CD4-positive, alpha-beta T cell treated with Interleukin-21 for 1 hour (primary cell): ENCODE measurements at regions not wholly inside any gene's neighbourhood (a gene's known extent, or its start where the extent isn't known, plus 50 kb on each side); places are given as distances from the start of the nearest gene placed in this dataset.
"Not testable (repeated sequence)": the region's sequence is repeated elsewhere in the genome, so short reads cannot be mapped to it uniquely, and the experiment has no call there.

Experiments used
- DNase-seq: peaks from one replicate; pipeline ENCODE4 v3.0.0-alpha.2; 2020

- DNase-seq = not testable (repeated sequence)
These were observed 210.2 kb upstream of the NRG3 start for GRCh38 chr10:81664800-81665199.

DNA sequence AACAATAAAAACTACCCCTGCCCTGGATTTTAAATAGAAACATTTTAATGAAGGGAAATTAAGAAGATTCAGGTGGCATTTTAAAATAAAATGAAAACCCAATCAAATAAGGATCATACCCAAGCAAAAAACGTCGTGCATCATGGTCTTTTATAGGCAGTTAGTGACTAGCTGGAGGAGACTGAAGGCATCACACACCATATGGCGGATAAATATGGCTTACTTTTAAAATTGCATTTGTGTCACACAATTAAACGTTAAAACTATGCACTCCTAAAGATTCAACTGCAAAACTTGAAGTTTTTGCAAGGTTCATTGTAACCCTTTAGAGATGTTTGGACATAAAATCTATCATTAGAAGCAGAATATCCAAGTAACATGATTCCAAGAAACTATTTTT, 200.1 kb upstream of the NRG3 start:
- DNase-seq = no peak

GRCh38 chr10:81679291-81679690, 195.7 kb upstream of the NRG3 start:
- DNase-seq = no peak

DNA sequence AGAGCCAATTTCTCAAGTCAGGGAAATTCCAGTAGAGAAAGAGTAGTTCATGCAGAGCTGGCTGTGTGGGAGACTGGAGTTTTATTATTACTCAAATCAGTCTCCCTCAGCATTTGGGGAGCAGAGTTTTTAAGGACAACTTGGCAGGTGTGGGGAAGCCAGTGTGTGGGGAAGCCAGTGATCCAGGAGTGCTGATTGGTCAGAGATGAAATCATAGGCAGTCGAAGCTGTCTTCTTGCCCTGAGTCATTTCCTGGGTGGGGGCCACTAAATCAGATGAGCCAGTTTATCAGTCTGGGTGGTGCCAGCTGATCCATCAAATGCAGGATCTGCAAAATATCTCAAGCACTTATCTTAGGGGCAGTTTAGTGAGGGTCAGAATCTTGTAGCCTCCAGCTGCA, 194.6 kb upstream of the NRG3 start:
- DNase-seq = no peak

DNA sequence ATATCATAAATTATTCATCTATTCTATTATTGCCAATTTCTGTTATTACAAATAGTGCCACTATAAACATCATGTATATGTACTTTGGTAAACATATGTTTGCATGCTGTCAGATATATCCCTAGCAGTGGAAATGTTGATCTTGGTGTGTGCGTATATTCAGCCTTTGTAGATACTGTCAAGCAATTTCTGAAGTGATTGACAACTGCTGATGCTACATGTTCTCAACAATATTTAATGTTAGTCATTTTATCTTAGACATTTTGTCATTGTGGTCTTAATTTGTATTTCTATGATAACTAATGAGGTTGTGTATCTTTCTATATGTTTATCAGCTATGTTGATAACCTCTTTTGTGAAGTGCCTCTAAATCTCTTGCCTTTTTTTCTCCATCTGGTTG, 186.5 kb upstream of the NRG3 start:
- DNase-seq = no peak

- no peak for DNase-seq
These were observed 178.2 kb upstream of the NRG3 start for GRCh38 chr10:81696609-81697388.

DNA sequence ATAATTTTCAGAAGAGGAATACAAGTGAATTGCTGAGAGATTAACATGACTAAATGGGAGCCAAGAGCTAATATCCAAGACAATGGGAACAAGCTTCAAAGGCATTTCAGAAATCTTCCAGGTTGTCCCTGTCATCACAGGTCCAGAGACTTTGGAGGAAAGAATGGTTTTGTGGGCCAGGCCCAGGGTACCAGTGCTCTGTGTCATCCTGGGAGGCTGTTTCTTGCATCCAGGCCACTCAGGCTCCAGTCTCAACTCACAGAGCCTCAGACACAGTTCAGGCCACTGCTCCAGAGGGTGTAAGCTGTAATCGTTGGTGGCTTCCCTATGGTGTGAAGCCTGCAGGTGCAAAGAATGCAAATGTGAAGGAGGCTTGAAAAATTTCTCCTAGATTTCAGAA, 170.4 kb upstream of the NRG3 start:
- DNase-seq = no peak

DNA sequence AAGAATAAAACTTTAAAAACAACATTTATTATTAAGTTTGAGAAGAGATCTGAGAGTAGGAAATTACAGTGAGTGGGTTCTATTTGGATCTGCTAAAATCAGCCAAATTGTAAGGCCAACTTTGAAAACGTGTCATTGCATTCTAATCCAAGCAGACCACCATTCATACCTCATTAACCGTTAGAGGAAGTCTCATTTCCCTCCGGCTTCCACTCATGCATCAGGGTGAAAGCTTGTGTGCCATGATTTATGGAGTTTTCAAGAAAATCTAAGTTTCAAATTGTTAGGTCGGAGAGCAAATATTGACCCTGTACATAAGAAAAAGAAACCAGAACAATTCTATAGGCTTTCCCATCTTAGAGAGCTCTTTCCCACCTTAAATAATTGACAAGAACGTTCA, 166.6 kb upstream of the NRG3 start:
- no peak for DNase-seq

DNA sequence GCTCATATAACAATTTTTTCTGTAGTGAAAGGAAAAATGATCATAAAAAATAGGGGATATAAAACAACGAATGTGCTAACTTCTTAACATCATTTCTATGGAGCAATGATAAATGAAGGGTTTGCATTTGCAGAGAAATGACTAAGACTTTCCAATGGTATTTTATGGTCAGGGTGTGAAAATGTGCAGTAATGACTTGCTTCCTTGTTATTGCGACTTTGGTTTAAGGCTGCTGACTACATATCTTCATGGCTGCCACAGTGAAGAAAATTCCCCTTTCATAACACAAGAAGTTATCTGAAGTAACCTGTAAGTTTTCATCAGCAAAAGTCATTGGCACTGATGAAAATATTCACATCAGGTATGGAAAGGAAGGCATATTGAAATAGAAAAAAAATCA, 166.1 kb upstream of the NRG3 start:
- DNase-seq = no peak

- no peak for DNase-seq
These were observed 152.6 kb upstream of the NRG3 start for GRCh38 chr10:81722399-81722798.

GRCh38 chr10:81724431-81724830, 150.6 kb upstream of the NRG3 start:
- no peak for DNase-seq

DNA sequence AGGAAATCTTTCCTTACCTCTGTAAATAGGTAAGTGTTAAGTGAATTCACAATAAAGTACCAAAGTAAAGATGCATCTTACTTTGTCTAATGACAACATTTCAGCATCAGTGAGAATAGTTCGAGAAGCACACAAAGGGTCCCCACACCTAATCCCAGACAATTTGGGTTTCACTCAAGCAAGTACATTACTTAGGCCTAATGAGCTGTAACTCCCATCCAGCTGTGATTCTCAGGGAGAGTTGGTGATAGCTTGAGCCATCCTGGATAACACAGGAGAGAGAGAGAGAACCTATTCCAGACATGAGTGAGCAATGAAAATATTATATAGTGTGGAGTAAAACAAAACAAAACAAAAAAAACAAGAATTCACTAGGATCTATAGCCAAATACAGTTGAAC, 149.1 kb upstream of the NRG3 start:
- DNase-seq = no peak

DNA sequence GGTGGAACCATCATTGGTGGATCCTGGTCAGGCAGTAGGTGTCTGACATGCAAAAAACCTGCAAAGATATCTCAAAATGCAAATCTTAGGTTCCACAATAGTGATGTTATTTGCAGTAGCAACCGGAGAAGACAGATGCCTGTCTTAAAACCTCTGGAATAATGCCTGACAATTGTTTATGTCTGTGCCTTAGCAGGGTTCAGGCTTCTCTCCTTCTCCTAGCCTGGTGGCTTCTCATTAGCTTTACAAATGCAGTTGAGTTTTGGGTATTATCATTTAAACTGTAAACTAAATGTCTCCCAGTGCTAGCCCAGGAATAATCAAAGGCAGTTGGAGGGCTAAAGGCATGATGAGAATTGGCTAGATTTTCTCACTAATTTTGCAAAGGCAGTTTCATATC, 146.3 kb upstream of the NRG3 start:
- no peak for DNase-seq

GRCh38 chr10:81730891-81731290, 144.1 kb upstream of the NRG3 start:
- no peak for DNase-seq

- DNase-seq = no peak
These were observed 141.5 kb upstream of the NRG3 start for GRCh38 chr10:81733542-81733941.

DNA sequence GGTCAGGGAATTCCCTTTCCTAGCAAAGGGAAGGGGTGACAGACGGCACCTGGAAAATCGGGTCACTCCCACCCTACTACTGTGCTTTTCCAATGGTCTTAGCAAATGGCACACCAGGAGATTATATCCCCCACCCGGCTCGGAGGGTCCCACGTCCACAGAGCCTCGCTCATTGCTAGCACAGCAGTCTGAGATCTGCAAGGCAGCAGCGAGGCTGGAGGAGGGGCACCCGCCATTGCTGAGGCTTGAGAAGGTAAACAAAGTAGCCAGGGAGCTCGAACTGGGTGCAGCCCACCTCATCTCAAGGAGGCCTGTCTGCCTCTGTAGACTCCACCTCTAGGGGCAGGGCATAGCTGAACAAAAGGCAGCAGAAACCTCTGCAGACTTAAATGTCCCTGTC, 139.8 kb upstream of the NRG3 start:
- not testable (repeated sequence) for DNase-seq

DNA sequence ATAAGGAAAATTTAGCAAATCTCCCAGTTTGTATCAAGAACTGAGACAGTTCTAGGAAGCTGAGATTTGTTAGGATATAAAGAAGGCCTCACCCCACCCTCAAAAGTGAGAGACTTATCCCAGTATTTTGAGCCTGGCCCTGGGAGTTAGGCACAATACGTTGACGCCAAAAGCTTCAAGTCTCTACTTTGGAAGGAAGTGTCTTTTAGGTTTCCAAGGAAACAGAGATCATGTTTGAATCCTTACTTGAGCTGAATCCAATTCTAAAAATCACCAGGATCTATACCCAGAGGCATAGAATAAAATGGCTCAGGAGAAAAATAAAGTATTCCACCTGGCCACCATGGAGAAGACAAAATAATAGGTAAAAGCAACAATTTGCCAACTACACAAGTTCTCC, 115.9 kb upstream of the NRG3 start:
- no peak for DNase-seq

- no peak for DNase-seq
These were observed 90.8 kb upstream of the NRG3 start for GRCh38 chr10:81784111-81784597.

DNA sequence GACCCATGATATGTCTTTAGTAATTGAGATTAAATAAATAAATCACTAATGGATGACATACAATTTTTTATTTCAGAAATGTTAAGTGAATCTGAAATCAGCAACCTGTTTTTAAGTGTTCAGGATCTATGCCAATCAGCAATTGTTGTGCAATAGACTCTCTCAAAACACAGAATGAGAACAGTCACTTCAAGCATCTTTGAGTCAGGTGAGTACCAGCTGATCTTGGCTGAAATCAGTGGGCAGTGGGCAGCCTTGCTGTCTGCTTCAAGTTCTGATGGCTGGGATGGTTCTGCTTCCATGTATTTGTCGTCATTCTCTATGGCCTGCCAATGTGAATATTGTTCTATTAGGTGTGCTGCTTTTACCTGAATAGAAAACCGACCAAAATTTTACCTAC, 82.3 kb upstream of the NRG3 start:
- DNase-seq = no peak

GRCh38 chr10:81806842-81807241, 68.2 kb upstream of the NRG3 start:
- no peak for DNase-seq

DNA sequence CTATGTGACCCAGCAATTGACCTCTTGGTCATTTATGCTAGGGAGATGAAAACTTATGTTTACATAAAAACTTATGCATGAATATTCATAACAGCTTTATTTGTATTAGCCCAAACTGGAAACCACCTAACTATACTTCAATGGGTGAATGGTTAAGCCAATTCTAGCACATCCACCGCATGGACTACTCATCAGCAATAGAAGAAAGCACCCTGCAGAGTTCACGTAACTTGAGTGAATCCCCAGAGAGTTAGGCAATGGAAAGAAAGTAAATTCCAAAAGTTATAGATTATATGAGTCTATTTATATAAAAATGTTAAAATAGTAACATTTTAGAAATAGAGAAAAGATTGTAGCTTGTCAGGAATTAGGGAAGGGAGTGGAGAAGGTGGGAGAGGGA, 60.2 kb upstream of the NRG3 start:
- no peak for DNase-seq

DNA sequence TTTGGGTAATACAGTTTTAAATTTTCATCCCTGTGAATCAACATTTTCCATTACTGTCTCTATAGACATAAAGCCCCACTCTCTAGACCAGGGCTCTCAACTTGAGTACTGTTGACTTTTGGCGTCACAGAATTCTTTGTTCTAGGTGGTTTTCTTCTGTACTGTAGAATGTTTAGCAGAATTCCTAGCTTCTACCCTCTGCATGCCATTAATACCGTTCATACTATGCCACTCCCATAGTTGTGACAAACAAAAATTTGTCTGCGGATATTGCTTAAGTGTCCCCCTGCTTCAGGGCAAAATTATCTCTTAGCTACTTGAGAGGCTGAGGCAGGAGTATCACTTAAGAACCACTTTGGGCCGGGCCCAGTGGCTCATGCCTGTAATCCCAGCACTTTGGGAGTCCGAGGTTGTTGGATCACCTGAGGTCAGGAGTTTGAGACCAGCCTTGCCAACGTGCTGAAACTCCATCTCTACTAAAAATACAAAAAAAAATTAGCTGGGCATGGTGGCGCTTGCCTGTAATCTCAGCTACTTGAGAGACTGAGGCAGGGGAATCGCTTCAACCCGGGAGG, 57.3 kb upstream of the NRG3 start:
- DNase-seq = no peak

GRCh38 chr10:81820418-81820817, 54.6 kb upstream of the NRG3 start:
- DNase-seq = no peak
